ENCODE measurements at regions not wholly inside any gene's neighbourhood (a gene's known extent, or its start where the extent isn't known, plus 50 kb on each side); places are given as distances from the start of the nearest gene placed in this dataset.
A peak's percentile ranks its signal among the peaks of the same experiment; 100 is the strongest.

- no peaks in the 10 kb centered on the region for H3K36me3 ChIP-seq
- H3K9me3 ChIP-seq (ENCODE audit: low read depth), result no peaks in the 10 kb centered on the region
- no peak for DNase-seq (ENCODE audit: low read depth in 1 of 2, low spot score in 1 of 2)
- no peaks in the 10 kb centered on the region for H3K27me3 ChIP-seq
- H3K4me1 ChIP-seq (ENCODE audit: low read depth), result no peaks in the 10 kb centered on the region
- no peak for TF ChIP-seq CTCF (IDR thresholded peaks at IDR 0.05; ENCODE audit: low read depth, low read length)
- H3K4me3 ChIP-seq, result no peak overlapping the region
- H3K27ac ChIP-seq, result no peak overlapping the region
Observed at GRCh38 chr18:76203552-76203951, 291.5 kb downstream of the ZNF516 start.

GRCh38 chr18:76202322-76202721 is 292.7 kb downstream of the ZNF516 start:
- no peak for TF ChIP-seq CTCF (IDR thresholded peaks at IDR 0.05; ENCODE audit: low read depth, low read length)
- no peaks in the 10 kb centered on the region for H3K9me3 ChIP-seq (ENCODE audit: low read depth)
- no peak for DNase-seq (ENCODE audit: low read depth in 1 of 2, low spot score in 1 of 2)
- no peaks in the 10 kb centered on the region for H3K4me1 ChIP-seq (ENCODE audit: low read depth)
- H3K27me3 ChIP-seq, result no peaks in the 10 kb centered on the region
- H3K27ac ChIP-seq, result no peak overlapping the region
- H3K4me3 ChIP-seq, result no peak overlapping the region
- no peaks in the 10 kb centered on the region for H3K36me3 ChIP-seq

GRCh38 chr18:76195601-76196000 is 299.4 kb downstream of the ZNF516 start:
- no peaks in the 10 kb centered on the region for H3K9me3 ChIP-seq (ENCODE audit: low read depth)
- H3K4me1 ChIP-seq (ENCODE audit: low read depth), result no peaks in the 10 kb centered on the region
- no peaks in the 10 kb centered on the region for H3K36me3 ChIP-seq
- TF ChIP-seq CTCF (IDR thresholded peaks at IDR 0.05; ENCODE audit: low read depth, low read length), result no peak
- no peak overlapping the region for H3K27ac ChIP-seq
- no peaks in the 10 kb centered on the region for H3K27me3 ChIP-seq
- no peak overlapping the region for H3K4me3 ChIP-seq
- DNase-seq (ENCODE audit: low read depth in 1 of 2, low spot score in 1 of 2), result peak in 1 of 2 donors; percentile 9

- no peaks in the 10 kb centered on the region for H3K27me3 ChIP-seq
- H3K4me3 ChIP-seq, result no peak overlapping the region
- DNase-seq (ENCODE audit: low read depth in 1 of 2, low spot score in 1 of 2), result no peak
- H3K9me3 ChIP-seq (ENCODE audit: low read depth), result no peaks in the 10 kb centered on the region
- H3K36me3 ChIP-seq, result no peaks in the 10 kb centered on the region
- H3K4me1 ChIP-seq (ENCODE audit: low read depth), result no peaks in the 10 kb centered on the region
- no peak for TF ChIP-seq CTCF (IDR thresholded peaks at IDR 0.05; ENCODE audit: low read depth, low read length)
- no peak overlapping the region for H3K27ac ChIP-seq
Observed at GRCh38 chr18:76188097-76188496, 306.9 kb downstream of the ZNF516 start.

- no peak overlapping the region for H3K4me3 ChIP-seq
- DNase-seq (ENCODE audit: low read depth in 1 of 2, low spot score in 1 of 2), result no peak
- H3K27me3 ChIP-seq, result no peaks in the 10 kb centered on the region
- H3K36me3 ChIP-seq, result no peaks in the 10 kb centered on the region
- H3K27ac ChIP-seq, result no peak overlapping the region
- H3K9me3 ChIP-seq (ENCODE audit: low read depth), result no peaks in the 10 kb centered on the region
- no peaks in the 10 kb centered on the region for H3K4me1 ChIP-seq (ENCODE audit: low read depth)
- TF ChIP-seq CTCF (IDR thresholded peaks at IDR 0.05; ENCODE audit: low read depth, low read length), result no peak
Observed at GRCh38 chr18:76179257-76179656, 315.8 kb downstream of the ZNF516 start.

GRCh38 chr18:76177160-76177559 is 317.9 kb downstream of the ZNF516 start:
- Histone ChIP-seq H3K9me3 (ENCODE audit: low read depth) (no peaks in the 10 kb centered on the region), H3K4me1 (ENCODE audit: low read depth) (no peaks in the 10 kb centered on the region), H3K4me3 (no peak overlapping the region), H3K27me3 (no peaks in the 10 kb centered on the region), H3K36me3 (no peaks in the 10 kb centered on the region), H3K27ac (no peak overlapping the region)
- DNase-seq (ENCODE audit: low read depth in 1 of 2, low spot score in 1 of 2), result no peak
- TF ChIP-seq CTCF (IDR thresholded peaks at IDR 0.05; ENCODE audit: low read depth, low read length), result no peak
